HG03066 (cell line): ENCODE measurements at regions not wholly inside any gene's neighbourhood (a gene's known extent, or its start where the extent isn't known, plus 50 kb on each side); places are given as distances from the start of the nearest gene placed in this dataset.
"Not testable (repeated sequence)": the region's sequence is repeated elsewhere in the genome, so short reads cannot be mapped to it uniquely, and the experiment has no call there.

Source experiments
- ATAC-seq: cut with Tn5 transposase; IDR thresholded peaks from one replicate; pipeline ENCODE4 v1.9.1; 2021; ENCODE audit warnings: low read depth; ENCODE audit not compliant: unreplicated experiment

DNA sequence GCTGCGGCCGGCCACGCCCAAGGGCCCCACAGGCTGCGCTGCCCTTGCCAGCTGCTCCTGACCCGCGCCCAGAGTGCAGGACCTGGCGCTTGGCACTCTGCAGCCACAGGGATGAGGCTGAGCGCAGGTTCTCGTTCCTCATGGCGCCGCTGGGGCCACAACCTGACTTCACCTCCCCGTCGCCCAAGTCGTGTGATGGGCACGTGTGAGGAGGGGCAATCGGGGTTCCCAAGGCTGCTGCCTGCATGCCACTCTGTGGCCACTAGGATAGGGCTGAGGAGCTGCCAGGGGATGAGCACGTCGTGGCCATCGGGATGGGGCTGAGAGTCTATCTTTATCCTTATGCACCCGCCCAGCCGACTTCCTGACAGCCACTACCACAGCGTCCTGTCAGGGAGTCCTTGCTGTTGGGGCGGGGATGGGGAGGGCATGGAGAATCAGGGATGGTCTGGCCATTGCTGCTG, 1890.0 kb upstream of the CDH9 start:
- ATAC-seq: not testable (repeated sequence)

DNA sequence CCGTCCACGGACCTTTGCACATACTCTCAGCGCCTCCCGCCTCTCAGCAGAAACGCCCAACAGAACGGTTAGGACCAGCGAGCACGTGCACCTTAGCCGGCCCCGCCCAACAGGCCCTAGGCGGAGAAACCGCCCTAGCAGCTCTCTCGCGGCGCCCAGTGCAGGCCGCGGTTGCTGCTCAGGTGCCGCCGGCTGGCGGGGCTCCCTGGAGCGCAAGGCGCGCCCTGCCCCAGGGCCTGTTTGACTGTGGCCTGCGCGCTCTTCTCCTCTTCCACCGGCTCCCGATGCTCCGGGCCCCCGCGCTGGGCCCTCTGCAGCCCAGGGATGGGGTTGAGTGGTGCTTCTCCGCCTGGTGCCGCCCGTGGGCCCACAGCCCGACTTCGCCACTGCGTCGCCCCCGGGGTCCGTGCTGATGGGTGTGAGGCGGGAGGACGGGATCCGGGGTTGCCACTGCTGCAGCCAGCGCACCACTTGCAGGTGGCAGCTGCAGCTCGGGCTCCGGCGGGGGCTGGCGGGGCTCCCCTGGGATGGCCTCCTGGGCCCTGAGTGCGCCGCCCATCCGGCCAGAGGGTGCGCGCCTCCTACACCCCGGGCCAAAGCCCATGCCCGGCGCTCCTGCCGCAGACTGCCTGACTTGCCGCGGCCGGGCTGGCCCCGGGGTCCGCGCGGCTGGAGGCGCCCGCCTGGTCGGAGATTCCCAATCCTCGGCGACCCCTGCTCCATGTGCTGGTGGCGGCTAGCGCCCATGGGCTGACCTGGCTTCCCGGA, 1889.4 kb upstream of the CDH9 start:
- ATAC-seq: no peak

DNA sequence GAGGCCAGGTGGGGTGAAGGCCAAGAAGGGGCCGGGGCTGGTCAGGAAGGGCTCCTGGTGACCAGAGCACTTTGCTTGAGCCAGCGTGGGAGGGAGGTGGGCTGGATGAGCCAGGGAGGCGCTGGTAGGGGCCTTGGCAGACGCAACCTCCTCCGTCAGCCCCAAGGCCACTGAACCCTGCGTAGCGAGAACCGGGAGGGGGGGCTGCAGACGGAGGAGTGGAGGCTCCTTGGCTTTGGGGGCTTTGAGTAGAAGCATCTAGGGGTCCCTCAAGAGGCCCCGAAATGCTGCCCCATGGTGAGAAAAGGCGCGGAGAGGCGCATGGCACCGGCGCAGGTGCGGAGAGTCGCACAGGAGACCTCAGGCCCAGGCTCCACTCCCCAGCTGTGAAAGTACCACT, 1888.0 kb upstream of the CDH9 start:
- no peak for ATAC-seq

DNA sequence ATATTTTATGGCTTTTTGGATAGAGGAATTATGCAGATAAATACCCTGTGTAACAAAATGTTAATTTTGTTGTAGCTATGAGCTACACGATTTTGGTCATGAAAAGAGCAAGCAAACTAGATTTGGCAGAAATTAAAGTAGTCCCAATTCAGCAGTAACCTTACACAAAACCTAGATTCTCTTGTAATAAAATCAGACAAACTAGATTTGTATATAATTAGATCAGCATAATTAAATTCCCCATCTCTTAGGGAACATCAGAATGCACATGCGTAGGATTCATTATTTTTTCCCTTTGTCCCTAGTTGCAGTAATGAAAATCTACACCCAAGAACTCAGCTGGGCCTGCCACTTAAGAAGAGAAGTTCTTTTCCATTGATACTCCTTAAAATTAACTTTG, 1879.2 kb upstream of the CDH9 start:
- no peak for ATAC-seq

DNA sequence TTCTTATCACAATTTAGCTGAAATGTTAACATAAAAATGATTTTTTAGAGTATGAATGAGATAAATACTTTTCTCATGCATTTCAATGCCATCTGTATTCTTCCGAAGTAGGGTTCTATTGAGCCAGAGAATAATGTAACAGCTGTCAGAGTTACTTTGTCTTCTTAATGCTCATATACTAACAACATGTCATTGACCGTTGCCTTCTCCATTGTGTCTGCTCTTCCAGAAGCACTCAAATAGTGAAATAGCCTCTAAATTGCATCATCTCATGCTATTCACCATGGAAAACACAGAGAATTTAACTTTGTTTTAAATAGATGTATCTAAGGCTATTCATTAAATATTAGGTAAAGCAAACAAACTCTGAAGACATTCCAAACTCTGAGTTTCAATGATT, 1875.9 kb upstream of the CDH9 start:
- ATAC-seq: no peak

DNA sequence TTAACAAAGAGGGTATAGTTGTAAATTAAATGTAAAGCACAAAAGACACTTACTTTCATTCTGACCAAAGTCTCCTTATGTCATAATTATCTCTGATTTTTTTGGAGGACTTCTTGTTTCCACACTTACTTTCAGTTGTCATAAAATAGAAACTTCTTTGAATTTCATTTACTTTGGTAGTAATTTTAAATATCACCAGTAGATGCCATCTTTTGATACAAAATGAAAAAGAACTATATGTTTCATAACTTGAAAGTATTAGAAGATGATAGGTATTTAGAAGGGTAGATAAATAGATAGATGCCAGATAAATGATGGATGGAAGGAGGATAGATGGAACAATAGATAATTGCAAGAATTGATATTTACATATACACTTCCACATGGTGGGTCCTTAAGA, 1865.3 kb upstream of the CDH9 start:
- no peak for ATAC-seq

DNA sequence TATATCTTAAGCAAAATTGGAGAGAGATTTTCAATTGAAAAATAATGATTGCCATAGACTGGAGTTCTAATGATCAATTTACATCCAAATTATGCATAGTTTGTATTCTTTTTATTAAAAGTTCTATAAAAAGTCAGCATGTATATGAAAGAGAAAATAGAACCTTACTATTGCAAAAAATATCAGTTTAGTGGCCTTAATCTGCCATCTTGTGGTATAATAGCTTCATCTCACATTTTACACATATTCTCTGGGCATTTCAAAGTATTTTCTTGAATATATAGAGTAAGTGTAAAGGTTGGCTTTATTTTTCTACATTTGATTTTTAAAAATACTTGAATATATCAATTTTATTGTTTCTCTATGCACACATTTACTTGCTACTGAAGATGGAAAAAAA, 1858.6 kb upstream of the CDH9 start:
- ATAC-seq: no peak

DNA sequence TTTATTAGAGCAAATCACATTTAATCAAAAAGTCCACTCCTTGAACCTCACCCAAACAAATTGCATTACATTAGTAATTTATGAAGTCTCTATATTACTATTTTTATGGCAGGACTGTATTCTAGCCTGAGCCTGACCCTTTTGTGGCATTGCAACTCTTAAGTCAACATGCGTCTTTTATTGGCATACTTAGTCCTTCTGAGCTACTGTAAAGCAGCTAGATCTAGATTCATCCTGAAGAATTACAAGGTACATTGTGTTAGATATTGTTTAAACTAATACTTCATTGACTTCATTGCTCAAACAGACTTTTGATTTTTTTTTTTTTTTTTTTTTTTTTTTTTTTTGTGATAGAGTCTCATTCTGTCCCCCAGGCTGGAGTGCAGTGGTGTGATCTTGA, 1842.5 kb upstream of the CDH9 start:
- no peak for ATAC-seq

DNA sequence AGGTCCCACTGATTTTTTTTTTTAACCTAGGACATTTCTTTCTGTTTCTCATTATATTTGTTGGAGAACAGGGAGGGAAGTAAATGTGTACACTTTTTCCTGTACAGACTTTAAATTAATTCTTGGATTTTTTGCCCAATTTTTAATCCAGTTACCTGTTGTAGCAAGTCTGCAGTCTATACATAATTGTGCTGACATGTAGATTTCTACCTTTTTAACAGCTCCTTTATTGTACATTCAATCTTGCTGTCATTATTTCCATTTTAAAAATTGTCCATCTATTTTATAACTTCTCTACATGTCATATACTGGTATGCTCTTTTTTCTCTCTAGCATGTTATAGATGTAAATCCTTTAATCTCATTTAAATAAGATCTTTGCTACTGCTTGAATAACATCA, 1838.7 kb upstream of the CDH9 start:
- no peak for ATAC-seq

DNA sequence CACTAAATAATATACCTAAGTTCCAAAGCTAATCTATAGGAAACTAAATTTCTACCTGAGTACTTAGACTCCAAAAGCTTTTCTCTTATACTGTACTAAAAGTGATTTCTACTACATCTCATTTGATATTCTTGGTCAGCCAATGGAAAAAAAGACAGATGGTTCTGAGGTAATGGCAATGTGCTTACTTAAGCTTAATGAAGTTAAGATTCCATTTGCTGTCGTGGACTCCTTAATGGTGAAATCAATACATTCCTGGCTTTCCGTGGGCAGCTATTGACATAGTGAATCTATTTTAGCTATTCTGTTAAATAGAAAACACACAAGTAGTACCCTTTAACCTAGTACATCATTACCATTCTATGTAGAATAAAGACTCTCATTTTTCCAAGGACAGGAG, 1825.6 kb upstream of the CDH9 start:
- ATAC-seq: no peak

DNA sequence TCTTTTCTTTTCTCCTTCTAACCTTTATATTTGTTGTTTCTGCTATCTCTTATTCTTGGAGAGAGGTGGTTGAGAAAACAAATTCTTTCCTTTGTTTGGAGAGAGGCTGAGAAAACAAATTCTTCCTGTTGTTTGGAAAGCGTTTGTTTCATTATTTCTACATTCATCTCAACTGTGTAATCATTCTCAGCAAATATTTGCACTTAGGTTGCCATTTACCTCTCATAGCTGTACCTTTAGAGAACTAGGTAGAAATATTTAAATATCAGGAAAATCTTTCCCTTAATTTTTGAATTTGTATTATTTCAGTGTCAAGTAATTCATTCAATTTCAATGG, 1824.4 kb upstream of the CDH9 start:
- ATAC-seq: no peak

DNA sequence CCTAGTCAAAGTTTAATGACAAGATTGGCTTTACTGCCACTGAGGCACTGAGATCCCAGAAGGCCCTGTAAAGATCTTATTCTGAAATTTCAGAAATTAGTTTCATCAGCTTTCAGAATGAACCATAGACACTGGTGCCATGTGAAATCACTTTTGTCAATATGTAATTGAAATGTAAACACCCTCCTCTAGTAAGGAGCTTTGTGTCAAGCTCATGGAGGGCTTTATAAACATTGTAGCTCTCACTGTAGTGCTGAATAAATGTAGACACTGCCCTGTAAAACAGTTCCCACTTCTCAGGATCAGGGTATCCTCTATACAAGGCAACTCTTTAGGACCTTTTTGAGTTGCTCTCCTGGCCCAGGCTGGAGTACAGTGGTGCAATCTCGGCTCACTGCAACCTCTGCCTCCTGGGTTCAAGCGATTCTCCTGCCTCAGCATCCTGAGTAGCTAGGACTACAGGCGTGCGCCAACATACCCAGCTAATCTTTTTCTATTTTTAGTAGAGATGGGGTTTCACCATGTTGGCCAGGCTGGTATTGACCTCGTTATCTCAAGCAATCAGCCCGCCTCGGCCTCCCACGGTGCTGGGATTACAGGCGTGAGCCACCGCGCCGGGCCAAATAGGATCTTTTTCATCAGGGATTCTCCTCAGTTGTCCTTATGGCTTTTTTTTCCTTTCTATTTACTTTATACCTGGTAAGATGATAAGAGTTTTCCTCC, 1823.9 kb upstream of the CDH9 start:
- no peak for ATAC-seq

DNA sequence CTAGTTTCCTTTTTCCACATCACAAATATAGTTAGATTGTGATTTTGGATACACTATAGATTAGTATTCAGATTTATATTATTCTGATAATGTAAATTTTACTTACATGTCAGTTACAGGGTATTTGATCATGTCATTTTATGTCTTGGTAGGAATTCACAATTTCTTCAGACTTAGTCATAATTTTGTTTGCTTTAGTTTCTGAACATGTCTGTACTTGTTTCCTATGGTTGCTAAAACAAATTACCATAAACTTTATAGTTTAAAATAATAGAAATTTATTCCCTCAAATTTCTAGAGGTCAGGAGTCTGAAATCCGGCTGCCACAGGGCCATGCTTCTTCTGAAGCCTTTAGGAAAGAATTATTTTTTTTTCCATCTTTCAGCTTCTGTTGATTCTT, 1817.2 kb upstream of the CDH9 start:
- ATAC-seq: no peak

DNA sequence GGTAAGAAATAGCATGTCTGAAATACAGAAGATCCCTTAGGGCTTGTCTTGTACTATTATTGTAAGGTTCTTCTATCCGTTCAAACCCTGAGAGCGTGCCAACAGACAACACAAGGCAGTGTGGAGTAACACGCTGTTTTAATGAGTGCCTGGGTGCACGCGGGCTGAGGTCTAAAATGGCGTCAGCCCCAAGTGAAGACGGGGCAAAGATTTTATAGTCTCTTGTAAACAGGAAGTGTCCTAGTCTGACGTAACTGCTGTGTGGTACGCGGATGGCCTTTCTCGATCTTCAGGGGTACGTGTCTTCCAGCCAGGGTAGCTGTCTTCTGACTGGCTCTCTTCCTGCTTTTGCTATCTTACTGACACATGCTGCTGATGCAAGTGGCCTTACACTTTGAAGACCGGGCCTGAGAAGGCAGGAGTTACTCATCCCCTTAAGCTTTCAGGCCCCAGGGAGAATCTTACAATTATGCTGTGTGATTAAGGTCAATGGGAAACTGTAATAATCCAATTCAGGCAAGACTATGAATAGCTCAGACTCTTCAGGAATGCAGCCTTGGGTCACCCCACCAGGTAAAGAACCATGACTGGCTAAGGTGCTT, 1812.0 kb upstream of the CDH9 start:
- no peak for ATAC-seq

DNA sequence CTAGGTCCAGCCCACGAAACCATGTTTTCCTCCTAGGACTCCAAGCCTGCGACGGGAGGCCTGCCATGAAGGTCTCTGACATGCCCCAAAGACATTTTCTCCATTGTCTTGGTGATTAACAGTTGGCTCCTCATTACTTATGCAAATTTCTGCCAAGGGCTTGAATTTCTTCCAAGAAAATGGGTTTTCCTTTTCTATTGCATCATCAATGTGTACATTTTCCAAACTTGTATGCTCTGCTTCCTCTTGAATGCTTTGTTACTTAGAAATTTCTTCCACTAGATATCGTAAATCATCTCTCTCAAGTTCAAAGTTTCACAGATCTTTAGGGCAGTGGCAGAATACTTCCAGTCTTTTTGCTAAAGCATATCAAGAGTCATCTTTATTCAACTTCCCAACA, 1792.7 kb upstream of the CDH9 start:
- ATAC-seq: no peak

DNA sequence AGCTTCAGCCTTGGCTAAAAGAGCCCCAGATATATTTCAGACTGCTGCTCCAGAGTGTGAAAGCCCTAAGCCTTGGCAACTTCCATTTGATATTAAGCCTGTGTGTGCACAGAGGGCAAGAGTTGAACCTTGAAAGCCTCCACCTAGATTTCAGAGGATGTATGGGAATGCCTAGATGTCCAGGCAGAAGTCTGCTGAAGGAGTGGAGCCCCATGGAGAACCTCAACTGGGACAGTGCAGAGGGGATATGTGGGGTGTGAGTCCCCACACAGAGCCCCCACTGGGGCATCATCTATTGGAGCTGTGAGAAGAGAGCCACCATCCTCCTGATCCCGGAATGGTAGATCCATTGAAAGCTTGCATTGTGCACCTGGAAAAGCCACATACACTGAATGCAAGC, 1784.8 kb upstream of the CDH9 start:
- no peak for ATAC-seq

DNA sequence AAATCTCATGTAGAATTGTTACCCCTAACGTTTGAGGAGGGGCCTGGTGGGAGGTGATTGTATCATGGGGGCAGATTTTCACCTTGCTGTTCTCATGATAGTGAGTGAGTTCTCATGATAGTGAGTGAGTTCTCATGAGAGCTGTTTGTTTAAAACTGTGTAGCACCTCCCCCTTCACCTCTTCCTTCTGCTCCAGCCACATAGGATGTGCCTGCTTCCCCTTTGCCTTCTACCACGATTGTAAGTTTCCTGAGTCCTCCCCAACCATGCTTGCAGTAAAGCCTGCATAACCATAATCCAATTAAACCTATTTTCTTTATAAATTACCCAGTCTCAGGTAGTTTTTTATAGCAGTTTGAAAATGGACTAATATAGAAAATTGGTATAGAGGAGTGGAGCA, 1783.7 kb upstream of the CDH9 start:
- ATAC-seq: no peak

DNA sequence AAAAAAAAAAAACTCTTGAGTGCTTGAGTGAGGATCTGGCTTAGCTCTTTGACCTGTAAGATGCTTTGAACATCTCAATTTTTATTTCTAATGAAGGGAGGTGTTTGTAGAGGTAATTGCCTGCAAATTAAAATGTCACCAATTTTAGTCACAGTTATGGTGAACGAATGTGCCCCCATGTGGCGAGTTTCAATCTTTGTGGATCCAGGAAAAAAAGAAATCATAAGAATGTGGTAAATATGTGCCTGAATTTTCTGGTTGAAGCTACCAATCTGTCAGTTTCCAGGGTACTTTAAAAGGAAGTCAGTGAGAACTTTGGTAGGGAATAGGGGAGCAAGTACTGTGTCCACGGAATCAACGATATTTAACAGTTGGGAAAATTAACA, 1772.4 kb upstream of the CDH9 start:
- ATAC-seq: no peak

DNA sequence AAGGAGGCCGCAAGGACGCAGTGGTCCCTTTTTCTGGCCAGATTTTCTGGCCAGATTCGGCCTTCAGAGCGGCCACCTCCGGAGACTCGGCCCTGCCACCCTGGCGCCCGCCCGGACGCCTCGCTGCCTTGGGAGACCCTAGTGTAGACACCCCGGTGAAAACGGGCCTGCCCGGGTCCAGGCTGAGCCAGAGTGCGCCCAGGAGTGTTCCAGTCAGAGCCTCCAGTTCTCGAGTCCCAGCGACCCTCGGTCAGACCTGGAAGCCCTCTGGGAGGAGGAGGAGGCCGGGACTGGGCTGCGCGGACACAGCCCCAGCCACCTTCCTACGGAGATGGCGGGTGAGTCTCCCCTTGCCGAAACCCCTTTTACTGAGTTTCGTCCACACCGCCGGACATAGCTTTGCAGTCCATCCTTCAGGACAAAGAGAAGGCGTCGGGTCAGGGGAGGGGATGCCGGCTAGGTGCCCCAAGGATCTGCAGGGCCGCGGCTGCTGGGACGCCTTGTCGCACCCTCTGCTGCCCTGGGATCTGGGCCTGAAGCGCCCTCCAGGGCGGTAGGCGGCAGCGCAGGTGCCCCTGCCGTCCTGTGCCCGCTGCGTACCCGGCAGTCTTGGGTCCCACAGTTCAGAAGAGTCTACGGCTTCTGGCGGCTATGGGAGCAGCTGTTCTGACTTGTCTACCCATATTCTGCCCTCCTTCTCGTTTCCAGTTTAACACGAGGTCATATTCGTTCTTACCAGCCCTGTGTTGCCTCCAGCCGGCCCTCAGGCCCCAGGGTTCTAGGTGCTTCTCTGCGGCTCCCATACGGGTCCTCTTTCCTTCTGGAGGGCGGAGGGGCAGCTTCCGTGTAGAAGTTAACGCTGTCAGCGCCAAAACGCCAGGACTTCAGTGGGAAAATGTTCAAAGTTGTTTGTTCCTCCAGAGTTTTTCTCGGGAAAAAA, 1771.7 kb upstream of the CDH9 start:
- ATAC-seq: no peak

DNA sequence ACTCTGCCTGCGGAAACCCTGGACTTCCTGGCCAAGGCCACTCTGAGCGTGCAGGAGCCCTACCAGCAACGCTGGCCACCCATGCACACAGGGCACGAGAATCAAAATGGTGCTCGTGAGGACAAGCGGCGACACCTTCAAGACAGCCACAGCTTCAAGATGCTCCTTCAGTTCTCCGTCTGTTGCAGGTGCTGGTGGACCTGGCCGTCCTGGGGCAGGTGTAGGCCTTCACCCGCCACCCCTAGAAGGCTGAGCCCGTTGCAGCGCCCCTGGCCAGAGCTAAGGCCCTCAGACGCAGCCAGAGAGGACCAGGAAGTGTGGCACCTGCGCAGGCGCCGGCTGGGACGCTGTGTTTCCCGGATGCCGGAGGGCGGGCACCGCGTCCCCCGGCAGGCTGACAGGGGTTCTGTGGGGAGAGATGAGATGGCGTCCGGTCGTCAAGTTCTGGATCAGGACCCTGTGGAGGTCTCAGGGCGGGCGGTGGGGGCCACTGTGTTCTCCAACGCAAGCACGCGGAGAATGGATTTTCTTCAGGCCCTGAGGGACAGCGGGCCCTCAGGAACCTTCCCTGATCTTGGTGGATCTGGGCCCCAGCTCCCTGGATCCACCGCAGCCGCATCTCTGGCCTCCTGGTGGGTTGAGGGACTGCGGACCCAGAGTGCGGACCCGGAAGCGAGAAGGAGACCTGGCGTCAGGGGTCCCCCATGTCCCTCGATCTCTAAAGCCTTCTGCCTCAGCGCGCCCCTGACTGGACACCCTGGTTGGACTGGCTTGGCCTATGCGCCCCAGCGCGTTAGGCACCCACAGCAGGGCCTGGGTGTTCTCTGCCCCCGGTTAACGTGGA, 1770.8 kb upstream of the CDH9 start:
- ATAC-seq: no peak
